ENCODE measurements at regions not wholly inside any gene's neighbourhood (a gene's known extent, or its start where the extent isn't known, plus 50 kb on each side); places are given as distances from the start of the nearest gene placed in this dataset.

- Histone ChIP-seq H3K4me1 (no peaks in the 10 kb centered on the region), H3K4me2 (no peak overlapping the region), H3K4me3 (no peak overlapping the region), H3K9me3 (no peaks in the 10 kb centered on the region), H3K27ac (no peak overlapping the region)
- TF ChIP-seq HEYL (CRISPR knock-in tag; IDR thresholded peaks at IDR 0.05): no peak
- TF ChIP-seq SREBF2 (IDR thresholded peaks at IDR 0.05): no peak
- no peak for TF ChIP-seq FOXS1 (CRISPR knock-in tag; IDR thresholded peaks at IDR 0.05)
- no peak for TF ChIP-seq HOXB13 (CRISPR knock-in tag; IDR thresholded peaks at IDR 0.05; ENCODE audit: low read depth)
- no peak for TF ChIP-seq CHD4 (IDR thresholded peaks at IDR 0.05; ENCODE audit: borderline replicate concordance)
- no peak for TF ChIP-seq RCOR1 (IDR thresholded peaks at IDR 0.05; ENCODE audit: low read depth, low read length)
- no peak for TF ChIP-seq HDAC2 (IDR thresholded peaks at IDR 0.05)
- no peak for TF ChIP-seq NPAS2 (CRISPR knock-in tag; IDR thresholded peaks at IDR 0.05; ENCODE audit: borderline replicate concordance)
- no peak for TF ChIP-seq TP53 (CRISPR knock-in tag; IDR thresholded peaks at IDR 0.05)
- CTCF ChIA-PET: no interaction called here
- DNase-seq (ENCODE audit: low read depth in 1 of 2, low spot score in 1 of 2) (no peak), ATAC-seq (no peak), FAIRE-seq (no peak)
- POLR2A ChIA-PET: no interaction called here
- 28% methylated on average over 2 of the region's 2 CpGs for WGBS (ENCODE audit: missing lambda C conversion rate)
Observed at GRCh38 chr7:119903085-119903484, 369.9 kb upstream of the KCND2 start.

GRCh38 chr7:119905495-119905894 is 367.5 kb upstream of the KCND2 start:
- no peak for ATAC-seq
- POLR2A ChIA-PET: no interaction called here

More at GRCh38 chr7:119905495-119905894, 367.5 kb upstream of the KCND2 start:
- H3K4me2 ChIP-seq: no peak overlapping the region
- no peaks in the 10 kb centered on the region for H3K4me1 ChIP-seq
- no peak overlapping the region for H3K4me3 ChIP-seq
- DNase-seq (ENCODE audit: low read depth in 1 of 2, low spot score in 1 of 2): no peak
- no peak for TF ChIP-seq HOXB13 (CRISPR knock-in tag; IDR thresholded peaks at IDR 0.05; ENCODE audit: low read depth)
- TF ChIP-seq CTCF (IDR thresholded peaks at IDR 0.05): no peak
- no peak for TF ChIP-seq RFX5 (IDR thresholded peaks at IDR 0.05)
- TF ChIP-seq NR3C1 (IDR thresholded peaks at IDR 0.05): no peak
- TF ChIP-seq RAD21 (conservative IDR thresholded peaks at IDR 0.05 in 1 of 2, IDR thresholded peaks at IDR 0.05 in 1 of 2): no peak
- no peak for TF ChIP-seq RCOR1 (IDR thresholded peaks at IDR 0.05; ENCODE audit: low read depth, low read length)
- no peak for TF ChIP-seq ELK1 (IDR thresholded peaks at IDR 0.05; ENCODE audit: low read depth, low read length)
- no peak for TF ChIP-seq REST (IDR thresholded peaks at IDR 0.05)
- no peak for TF ChIP-seq HDAC2 (IDR thresholded peaks at IDR 0.05)
- TF ChIP-seq KDM1A (IDR thresholded peaks at IDR 0.05; ENCODE audit: low read depth): no peak
- no peak for TF ChIP-seq EP300 (IDR thresholded peaks at IDR 0.05)
- TF ChIP-seq EHMT2 (IDR thresholded peaks at IDR 0.05; ENCODE audit: low read depth): no peak
- no peak for TF ChIP-seq NFE2L2 (conservative IDR thresholded peaks at IDR 0.05; ENCODE audit: low read length)
- no peaks in the 10 kb centered on the region for H3K9me3 ChIP-seq
- CTCF ChIA-PET: no interaction called here
- H3K27ac ChIP-seq: no peak overlapping the region
- 13% methylated on average over 4 of the region's 4 CpGs for WGBS (ENCODE audit: missing lambda C conversion rate)
- no peak for FAIRE-seq
